Activated naive CD8-positive, alpha-beta T cell treated with anti-CD3 and anti-CD28 coated beads, Interleukin-2, amount 50 U/mL, for 16 hours (primary cell): ENCODE measurements at regions not wholly inside any gene's neighbourhood (a gene's known extent, or its start where the extent isn't known, plus 50 kb on each side); places are given as distances from the start of the nearest gene placed in this dataset.
A peak's percentile ranks its signal among the peaks of the same experiment; 100 is the strongest.

Experiments
- DNase-seq: peaks from one replicate; pipeline ENCODE4 v3.0.0-alpha.2; 2020; ENCODE audit warnings: low read depth, low spot score

- DNase-seq, result no peak
Observed at GRCh38 chr11:128328955-128329551, 258.3 kb downstream of the ETS1 start.

DNA sequence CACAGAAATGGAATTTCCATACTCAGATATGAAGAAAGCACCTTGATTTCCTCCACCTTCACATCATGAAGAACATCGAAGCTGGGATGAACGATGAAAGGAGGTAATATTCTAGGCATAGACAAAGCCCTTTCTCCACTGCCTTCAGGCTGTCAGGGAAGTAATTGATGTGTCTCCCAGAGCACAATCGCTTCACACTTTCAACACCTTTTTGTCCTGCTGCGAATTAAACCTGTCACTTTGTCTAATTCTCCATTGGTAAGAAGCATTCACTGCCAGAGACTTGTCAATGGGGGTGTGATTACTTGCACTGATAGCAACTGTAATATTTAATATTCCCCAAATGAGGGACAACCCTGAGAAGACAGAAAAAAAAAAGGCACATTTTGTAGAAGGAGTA is 260.1 kb downstream of the ETS1 start:
- DNase-seq, result no peak

- no peak for DNase-seq
Observed at GRCh38 chr11:128326791-128327190, 260.6 kb downstream of the ETS1 start.

DNA sequence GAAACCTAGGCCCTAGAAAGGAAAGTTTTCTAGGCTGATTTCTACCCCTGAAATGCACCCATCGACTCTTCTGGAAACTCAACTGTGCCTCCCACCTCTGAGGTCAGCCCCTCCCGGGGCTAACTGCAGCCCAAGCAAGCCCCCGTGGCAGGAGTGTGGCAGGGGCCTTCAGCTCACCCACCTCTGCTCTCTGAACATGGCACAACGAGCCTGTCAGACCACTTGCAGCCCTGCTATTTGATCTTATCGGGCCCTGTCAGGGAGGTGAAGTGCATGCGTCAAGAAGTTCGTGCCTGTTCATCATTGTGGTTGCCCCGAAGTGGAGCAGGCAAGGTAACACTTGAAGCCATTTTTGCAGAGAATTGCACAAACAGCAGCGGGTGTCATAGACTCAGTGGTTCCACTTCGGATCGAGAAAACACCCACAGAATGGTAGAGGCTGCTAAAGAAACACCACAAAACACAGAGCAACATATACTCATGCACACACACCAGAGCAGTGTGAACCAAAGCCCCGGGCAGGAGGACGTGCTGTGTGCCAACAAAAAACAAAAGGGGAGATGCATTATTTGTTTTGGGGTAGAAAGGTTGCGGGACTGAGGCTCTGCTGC is 262.7 kb downstream of the ETS1 start:
- peak; percentile 56 for DNase-seq

DNA sequence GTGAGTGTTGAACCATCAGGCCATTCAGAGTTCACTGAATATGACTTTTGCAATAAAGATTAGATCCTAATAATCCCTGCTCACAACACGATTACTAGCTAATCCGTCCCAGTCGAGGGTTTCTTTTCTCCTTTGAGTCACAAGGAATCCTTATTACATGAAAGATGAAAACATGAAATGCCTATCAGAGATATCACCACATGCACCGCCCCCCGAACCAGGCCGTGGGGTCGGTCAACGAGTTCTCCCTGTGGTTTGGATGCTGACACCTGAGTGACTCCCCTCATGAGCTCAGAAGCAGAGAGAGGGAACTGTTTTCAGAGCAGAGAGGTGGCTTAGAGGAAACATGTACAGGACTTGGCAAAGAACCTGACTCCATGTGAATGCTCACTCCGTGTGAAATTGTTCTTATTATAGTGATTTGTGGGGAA is 263.3 kb downstream of the ETS1 start:
- DNase-seq, result no peak

GRCh38 chr11:128323381-128323780 is 264.0 kb downstream of the ETS1 start:
- no peak for DNase-seq

- DNase-seq, result peak; percentile 56
Observed at GRCh38 chr11:128318856-128319474, 268.4 kb downstream of the ETS1 start.

DNA sequence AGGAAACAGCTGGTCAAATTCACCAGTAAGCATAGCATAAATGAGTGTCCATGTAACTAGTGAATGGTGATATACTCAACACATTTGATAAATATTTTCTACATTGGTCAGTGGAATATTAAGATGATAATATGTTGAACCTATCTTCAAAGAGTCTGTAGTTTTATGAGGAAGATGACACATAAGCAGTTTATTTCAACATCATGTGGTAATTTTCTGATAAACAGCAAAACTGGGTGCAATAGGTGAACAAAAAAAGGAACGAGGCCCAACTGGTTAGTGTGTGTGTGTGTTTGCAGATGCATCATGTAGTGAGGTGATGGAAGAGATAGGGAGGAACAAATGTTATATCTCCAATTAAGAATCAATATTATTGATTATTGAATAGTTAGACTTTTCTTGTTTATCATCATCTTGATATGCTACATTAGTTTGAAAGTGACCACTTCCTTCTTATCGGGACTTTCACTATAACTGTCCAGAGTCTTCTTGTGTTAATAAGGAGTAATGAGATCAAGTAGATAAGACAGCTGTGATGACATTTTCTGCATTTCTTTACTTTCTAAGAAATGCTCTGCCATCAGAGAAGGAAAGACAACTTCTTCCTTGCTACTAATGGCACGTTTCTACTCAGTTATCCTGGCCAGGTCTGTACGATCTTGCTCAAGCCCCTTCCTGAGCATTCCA is 270.7 kb downstream of the ETS1 start:
- DNase-seq, result no peak

GRCh38 chr11:128315933-128316332 is 271.4 kb downstream of the ETS1 start:
- DNase-seq, result no peak

GRCh38 chr11:128313931-128314330 is 273.4 kb downstream of the ETS1 start:
- DNase-seq, result no peak

DNA sequence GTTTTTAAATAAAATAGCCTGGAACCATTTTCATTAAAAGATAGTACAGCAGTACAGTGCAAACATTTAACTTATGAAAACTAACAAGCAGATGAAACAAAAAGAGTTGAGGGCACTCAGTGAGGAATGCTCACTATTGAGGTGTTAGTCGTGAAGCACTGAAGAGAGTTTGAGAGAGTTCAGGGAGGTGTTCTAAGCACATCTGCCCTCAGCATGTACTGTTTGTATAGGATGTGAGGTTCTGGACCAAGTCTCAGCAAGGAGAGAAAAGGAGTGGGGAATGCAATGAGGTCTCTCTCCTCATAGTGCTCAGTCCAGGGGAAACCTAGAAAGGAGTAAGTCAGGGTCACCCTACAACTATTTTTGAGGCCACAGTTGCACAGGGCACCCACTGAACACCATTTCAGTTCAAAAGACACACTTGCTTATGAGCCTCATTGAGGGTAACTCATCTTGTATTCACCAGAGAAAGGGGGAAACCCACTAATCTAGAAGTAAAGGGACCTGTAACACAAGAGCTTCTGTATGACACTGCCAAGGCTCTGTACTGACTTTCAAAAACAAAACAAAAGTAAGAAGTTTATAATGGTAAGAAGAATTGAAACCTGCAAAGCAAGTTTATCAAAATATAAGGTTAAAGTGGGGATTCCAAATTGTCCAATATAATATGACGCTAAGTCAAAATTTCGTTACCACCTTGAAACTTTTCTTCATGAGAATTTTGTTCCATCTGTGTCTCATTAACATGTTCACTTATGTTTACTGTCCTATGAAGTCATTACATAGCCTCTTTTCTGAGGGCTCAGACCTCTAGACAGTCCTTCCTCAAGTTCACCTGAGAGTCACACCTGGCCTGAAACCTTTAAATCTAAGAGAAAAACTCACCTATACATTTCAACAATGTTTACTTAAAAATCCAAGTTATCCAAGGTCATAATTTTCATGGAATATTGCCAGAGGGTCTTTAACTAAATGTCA is 275.3 kb downstream of the ETS1 start:
- DNase-seq, result no peak

DNA sequence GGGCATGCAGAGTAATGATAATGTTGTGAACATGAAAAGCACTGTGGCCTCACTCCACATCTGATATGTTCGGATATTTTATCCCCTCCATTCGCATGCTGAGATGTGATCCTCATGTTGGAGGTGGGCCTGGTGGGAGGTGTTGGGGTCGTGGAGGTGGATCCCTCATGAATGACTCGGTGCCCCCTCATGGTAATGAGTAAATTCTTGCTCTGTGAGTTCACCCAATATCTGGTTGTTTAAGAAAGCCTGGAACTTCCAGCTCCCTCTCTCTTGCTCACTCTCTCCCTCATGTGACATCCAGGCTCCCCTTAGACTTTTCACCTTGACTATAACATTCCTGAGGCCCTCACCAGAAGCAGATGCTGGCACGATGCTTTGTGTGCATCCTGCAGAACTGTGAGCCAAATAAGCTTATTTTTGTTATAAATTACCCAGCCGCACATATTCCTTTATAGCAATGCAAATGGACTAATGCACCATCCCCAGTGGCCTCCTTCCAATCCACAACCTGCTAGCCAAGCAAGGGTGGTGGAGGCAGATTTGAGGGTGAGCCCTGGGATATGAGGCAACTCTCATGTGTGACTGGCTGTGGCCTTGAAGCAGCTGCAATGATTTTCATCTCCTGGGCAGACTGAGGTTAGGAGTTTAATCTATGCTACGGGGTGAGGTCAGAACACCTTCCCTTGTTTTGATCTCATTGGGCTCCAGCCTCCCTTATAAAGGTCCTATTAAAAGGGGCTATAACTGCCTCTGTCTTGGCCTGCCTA is 276.5 kb downstream of the ETS1 start:
- DNase-seq, result no peak

GRCh38 chr11:128310005-128310404 is 277.4 kb downstream of the ETS1 start:
- DNase-seq, result no peak

- DNase-seq, result no peak
Observed at GRCh38 chr11:128308794-128309193, 278.6 kb downstream of the ETS1 start.

- no peak for DNase-seq
Observed at GRCh38 chr11:128305588-128305987, 281.8 kb downstream of the ETS1 start.

DNA sequence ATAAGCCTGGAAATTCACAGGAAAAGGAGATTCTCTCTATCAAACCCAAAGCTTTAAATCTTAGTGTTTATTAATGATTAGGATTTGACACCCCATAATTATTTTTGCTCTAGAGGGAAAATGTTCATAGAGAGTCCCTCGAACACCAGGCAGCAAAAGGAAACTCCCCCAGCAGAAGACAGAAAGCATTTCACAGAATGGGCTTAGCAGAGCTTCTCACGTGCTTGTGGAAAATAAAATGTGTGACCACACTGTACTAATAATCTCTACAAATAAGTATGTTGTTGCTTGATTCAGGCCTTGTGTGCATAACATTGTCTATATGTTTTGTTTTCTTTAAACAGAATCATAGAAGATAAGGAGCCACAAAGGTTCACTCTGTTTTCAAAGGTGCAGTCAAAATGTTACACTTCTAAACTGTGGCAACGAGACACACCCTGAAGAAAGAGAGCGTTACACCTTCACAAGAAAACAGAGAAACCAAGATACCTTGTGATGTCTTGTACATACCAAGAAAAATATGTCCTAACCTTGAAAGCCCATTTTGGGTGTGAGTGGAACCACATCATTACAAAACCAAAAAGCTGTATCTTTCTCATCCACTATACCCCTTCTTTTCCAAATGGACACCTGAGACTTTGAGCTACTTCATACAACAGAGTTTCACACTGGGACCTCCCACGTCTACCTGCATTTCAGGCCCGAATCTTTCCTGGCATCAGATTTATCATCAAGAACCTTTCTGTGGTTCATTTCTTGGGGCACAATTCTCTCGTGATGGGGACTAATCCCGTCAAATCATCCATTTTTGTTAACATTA is 282.5 kb downstream of the ETS1 start:
- no peak for DNase-seq

- no peak for DNase-seq
Observed at GRCh38 chr11:128304116-128304515, 283.2 kb downstream of the ETS1 start.

GRCh38 chr11:128303383-128303782 is 284.0 kb downstream of the ETS1 start:
- DNase-seq, result no peak

DNA sequence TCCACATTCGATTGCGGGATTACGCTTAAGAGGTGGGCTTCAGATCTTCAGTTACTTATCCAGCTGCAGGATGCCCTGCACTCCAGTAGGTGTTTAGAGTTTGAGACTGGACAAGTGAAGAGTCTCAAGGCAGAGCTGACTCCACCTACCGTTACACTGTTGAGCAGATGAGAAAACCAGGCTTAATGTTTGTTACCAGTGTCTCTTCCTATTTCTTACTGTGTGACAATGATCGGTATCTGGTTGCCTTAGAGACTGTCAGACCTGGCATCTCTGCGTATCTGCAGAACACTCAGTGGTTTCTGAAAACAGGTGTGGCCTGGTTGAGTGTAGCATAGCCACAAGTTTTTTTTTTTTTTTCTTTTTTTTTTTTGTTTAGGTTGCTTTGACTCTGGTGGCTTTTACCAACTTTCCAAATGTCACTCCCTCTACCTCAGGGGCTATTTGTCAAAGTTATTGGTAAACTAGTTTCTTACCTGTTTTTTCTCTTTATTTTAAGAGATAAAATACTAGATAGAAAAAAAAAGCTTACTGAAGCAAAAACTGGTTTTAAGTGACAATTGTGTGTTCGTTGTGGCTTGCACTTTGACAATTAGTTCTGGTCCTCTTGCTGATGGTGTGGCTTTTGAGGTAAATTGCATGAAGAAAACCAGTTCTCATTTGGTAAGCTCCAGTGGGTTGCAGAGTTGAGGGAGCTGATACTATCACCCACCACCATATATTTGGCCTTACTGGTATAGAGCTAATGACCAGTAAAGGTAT is 284.8 kb downstream of the ETS1 start:
- DNase-seq, result no peak
